GM18499 (cell line): ENCODE measurements at regions not wholly inside any gene's neighbourhood (a gene's known extent, or its start where the extent isn't known, plus 50 kb on each side); places are given as distances from the start of the nearest gene placed in this dataset.
"Not testable (repeated sequence)": the region's sequence is repeated elsewhere in the genome, so short reads cannot be mapped to it uniquely, and the experiment has no call there.

Experiments
- ATAC-seq: cut with Tn5 transposase; IDR thresholded peaks from one replicate; pipeline ENCODE4 v1.9.1; 2021; ENCODE audit warnings: moderate number of reproducible peaks; ENCODE audit not compliant: insufficient read depth, unreplicated experiment

DNA sequence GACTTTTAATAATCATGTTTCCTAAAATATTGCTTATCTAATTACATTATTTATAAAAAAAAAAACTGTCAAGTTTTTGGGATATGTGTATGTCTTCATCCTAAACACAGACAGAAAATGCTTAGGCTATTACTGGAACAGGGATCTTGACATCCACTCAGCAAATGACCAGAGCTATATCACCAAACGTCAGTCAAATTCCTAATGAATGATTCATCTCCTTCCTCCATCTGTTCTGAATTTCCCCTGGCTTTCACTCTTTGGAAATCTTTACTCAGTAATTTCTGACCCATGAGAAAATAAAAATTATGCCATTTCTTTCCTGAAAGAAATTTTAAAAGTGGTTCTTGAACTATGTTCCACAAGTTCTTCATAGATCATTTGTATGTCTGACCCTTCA lies 552.4 kb upstream of the KCND2 start:
- no peak for ATAC-seq

DNA sequence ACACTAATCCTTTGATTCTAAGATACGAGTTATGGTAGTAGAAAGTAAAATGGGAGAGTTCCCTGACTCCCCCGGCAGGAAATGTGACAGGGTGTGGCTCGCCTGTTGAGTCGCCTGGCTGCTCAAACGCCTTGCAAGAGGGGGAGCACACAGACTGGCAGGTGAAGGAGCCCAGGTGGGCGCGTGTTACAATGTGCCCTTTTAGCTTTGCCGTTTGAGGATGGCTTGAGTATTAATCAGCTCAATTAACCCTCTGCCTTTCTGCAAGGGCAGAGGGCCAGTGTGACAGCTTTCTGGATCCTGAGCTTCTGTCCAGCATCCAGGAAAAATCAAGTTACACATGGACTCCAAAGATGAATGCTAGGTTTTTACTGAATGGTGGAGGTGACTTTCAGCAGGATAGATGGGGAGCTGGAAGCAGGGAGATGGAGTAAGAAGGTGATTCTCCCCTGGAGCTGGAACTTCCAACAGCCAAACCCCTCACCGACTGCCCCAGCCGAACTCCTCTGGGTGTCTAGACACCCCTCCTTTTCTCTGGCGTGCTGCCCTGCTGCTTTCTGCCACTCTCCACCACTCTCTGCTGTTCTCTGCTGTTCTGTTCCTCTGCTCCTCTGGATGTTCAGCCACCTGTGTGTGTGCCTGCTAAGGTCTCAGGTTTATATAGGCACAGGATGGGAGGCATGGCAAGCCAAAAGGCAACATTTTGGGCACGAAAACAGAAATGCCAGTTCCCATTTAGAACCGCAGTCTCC lies 548.8 kb upstream of the KCND2 start:
- no peak for ATAC-seq

- no peak for ATAC-seq
Measured at GRCh38 chr7:119733127-119733879, 539.7 kb upstream of the KCND2 start.

GRCh38 chr7:119737390-119737789 lies 535.6 kb upstream of the KCND2 start:
- no peak for ATAC-seq

DNA sequence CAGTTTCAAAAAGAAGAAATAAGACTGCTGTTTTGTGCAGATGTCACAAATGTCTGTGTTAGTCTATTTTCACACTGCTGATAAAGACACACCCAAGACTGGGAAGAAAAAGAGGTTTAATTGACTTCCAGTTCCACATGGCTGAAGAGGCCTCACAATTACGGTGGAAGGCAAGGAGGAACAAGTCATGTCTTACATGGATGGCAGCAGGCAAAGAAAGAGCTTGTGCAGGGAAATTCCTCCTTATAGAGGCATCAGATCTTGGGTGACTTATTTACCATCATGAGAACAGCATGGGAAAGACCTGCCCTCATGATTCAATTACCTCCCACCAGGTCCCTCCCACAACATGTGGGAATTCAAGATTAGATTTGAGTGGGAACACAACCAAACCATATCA lies 527.7 kb upstream of the KCND2 start:
- ATAC-seq, result not testable (repeated sequence)

GRCh38 chr7:119748251-119748860 lies 524.6 kb upstream of the KCND2 start:
- ATAC-seq, result no peak

GRCh38 chr7:119748991-119749390 lies 524.0 kb upstream of the KCND2 start:
- no peak for ATAC-seq

DNA sequence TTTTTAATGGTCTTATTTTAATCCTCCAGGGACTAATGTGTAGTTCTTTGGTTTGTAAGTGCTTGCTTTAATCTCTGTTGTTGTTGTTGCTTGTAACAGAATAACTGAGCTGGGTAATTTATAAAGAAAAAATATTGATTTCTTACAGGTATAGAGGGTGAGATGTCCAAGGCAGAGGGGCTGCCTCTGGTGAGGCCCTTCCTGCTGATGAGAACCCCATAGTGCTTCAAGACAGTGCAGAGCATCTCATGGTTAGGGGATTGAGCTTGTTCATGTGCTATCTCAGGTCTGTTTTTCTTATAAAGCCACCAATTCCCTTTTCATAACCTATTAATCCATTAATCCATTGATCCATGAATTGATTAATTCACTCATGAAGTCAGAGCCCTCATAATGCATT lies 516.3 kb upstream of the KCND2 start:
- no peak for ATAC-seq

- ATAC-seq, result no peak
Measured at GRCh38 chr7:119758254-119758653, 514.7 kb upstream of the KCND2 start.

DNA sequence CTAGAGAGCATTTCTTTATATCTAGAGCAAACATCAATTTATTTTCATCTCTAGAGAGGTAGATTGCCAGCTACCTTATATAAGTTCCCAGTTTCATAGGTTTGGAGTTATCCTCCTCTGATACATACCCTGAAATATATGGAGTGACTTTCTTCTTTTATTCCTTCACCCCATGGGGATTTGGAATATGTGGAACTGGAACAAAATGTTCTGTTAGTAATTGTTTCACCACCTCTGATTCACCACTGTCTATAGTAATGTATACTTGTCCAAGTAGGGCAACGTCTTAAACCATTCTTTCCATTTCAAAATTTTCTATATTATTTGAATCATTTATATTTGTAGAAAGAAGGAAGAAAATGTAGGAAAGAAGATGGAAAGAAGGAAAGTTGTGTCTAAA lies 511.2 kb upstream of the KCND2 start:
- no peak for ATAC-seq

DNA sequence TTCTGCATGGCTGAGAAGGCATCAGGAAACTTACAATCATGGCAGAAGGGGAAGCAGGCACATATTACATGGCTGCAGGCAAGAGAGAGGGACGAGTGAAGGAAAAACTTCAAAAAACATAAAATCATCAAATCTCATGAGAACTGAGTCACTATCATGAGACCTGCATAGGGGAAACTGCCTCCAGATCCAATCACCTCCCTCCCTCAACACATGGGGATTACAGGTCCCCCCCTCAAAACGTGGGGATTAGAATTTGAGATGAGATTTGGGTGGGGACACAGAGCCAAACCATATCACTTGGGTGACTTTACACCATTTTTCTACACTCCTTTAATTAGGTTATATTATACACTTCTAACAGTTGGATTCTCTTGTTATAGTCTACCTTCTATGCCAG lies 490.7 kb upstream of the KCND2 start:
- no peak for ATAC-seq

GRCh38 chr7:119783799-119784198 lies 489.2 kb upstream of the KCND2 start:
- ATAC-seq, result no peak

- ATAC-seq, result no peak
Measured at GRCh38 chr7:119802147-119802546, 470.8 kb upstream of the KCND2 start.

DNA sequence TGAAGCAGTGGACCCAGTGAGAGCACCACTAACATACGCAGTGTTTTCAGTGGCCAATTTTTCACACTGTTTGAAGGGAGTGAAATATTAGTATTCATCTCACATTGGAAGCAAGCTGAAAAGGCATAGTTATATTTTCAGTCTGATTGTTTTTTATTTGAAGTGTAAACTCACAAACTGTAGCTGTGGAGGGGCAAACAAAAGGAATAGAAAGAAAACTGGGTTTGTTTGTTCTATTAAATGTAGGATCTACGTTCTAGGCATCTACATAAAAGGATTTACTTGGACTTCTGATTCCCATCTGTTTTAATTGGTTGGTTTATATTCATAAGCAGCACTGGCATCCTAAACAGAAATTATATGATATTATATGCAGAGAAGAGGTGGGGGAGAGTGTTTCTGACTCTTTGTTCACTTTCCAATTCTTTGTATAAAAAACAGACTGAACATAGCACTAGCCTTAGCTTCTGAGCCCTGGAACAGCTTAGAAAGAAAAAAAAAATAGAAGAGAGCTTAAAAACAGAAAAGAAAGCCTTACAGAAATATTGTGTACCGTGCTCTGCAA lies 447.8 kb upstream of the KCND2 start:
- ATAC-seq, result no peak

DNA sequence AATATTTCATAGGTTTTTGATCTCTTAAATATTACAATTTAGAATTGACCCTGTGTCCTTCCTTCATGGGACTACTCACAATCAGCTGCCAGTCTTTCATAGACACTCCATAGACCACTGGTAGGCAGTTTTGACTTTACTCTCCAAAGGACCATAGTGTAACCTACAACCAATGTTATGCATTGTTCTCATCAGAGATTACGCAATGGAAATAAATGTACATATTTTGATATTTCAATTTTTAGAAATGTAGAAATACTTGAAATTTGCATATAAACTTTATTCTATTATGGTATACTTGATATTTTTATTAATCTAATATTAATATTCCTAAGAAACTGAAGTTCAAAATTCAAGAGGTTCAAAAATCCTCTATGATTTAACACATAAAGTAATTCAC lies 446.4 kb upstream of the KCND2 start:
- no peak for ATAC-seq

DNA sequence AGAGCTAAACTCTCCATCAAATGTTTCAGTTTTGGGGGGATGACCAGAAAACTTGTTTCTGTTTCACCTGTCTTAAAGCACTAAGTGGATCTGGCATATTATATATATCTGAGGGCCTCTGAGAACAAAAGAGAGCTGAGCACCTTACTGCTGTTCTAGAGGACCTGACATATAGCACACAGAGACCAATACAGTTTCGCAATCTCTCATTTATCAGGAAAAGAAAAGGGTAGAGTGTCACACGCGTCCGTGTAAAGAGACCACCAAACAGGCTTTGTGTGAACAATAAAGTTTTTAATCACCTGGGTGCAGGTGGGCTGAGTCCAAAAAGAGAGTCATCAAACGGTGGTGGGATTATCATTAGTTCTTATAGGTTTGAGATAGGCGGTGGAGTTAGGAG lies 434.5 kb upstream of the KCND2 start:
- no peak for ATAC-seq

GRCh38 chr7:119842337-119842736 lies 430.6 kb upstream of the KCND2 start:
- no peak for ATAC-seq

DNA sequence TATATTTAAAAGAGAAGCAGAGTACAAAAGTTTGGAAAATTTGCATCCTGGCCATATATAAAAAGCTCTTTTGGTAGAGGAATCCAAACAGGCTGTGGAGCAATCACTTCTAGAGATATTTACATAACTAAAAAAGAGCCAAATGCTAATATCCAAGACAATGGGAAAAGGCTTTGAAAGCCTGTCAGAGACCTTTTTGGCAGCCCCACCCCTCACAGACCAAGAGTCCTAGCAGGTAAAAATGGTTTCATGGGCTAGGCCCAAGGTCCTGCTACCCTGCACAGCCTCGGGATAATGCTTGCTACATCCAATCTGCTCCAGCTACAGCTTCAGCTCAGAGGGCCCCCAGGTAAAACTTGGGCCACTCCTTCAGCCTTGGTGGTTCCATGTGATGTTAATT lies 430.2 kb upstream of the KCND2 start:
- no peak for ATAC-seq

DNA sequence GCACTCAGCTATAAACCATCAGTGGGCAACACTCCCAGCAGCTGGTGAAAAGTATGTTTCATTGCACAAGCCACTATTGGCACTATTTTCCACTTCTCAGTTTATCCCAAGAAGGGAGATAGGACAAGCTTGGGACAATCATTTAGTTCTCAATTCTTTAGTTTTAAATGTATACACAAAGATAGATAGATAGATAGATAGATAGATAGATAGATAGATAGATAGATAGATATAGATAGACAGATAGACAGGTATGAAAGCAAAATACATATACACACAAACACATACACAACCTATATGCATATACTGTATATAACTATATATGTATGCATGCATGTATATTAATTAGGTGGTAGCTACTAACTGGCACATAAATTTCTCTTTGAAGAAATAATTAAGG lies 411.6 kb upstream of the KCND2 start:
- ATAC-seq, result no peak

- ATAC-seq, result no peak
Measured at GRCh38 chr7:119868387-119868786, 404.6 kb upstream of the KCND2 start.

DNA sequence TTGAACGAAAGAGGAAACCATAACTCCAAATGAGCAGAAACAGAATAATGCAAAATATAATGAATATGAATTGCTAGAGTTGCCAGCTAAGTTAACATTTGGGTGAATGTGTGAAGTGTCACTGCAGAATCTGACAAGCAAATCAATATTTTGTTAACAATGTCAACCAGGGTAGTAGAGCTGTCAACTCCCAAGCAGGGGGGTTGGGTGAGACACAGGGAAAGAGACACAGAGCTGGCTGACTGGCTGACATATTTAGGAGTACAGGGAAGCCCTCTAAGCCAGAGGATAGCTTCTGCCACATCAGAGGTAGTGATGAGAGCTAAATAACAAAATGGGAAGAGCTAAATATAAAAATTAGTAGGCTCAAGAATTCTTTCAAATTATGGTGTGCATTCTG lies 393.1 kb upstream of the KCND2 start:
- ATAC-seq, result no peak
